ENCODE measurements at regions not wholly inside any gene's neighbourhood (a gene's known extent, or its start where the extent isn't known, plus 50 kb on each side); places are given as distances from the start of the nearest gene placed in this dataset.

- 77 to 81% methylated on average over 2 of the region's 2 CpGs for WGBS, 2 donors
- intact Hi-C loops (cut with DNase I): no loop called here
- TF ChIP-seq CTCF (IDR thresholded peaks at IDR 0.05) (no peak), POLR2A (IDR thresholded peaks at IDR 0.05) (no peak)
- peaks cover 0 to 78% (median 1%) of the 10 kb centered on the region in 4 donors for H3K27me3 ChIP-seq
- peaks cover 0 to 9% (median 5%) of the 10 kb centered on the region in 3 donors for H3K9me3 ChIP-seq
- H3K4me3 ChIP-seq: no peak overlapping the region
- no peak for DNase-seq
- no peak overlapping the region for H3K27ac ChIP-seq
- H3K36me3 ChIP-seq: no peaks in the 10 kb centered on the region
- no peaks in the 10 kb centered on the region for H3K4me1 ChIP-seq
Observed at GRCh38 chr6:41418741-41419140, 83.3 kb downstream of the NCR2 start.

GRCh38 chr6:41419385-41419784 is 84.0 kb downstream of the NCR2 start:
- Histone ChIP-seq H3K9me3 (peaks cover 0 to 9% (median 5%) of the 10 kb centered on the region in 3 donors), H3K4me1 (no peaks in the 10 kb centered on the region), H3K27ac (no peak overlapping the region), H3K4me3 (no peak overlapping the region), H3K27me3 (peaks cover 0 to 73% (median 1%) of the 10 kb centered on the region in 4 donors), H3K36me3 (no peaks in the 10 kb centered on the region)
- TF ChIP-seq CTCF (IDR thresholded peaks at IDR 0.05) (no peak), POLR2A (IDR thresholded peaks at IDR 0.05) (no peak)
- no peak for DNase-seq
- intact Hi-C loops (cut with DNase I): no loop called here
- 68 to 82% methylated on average over 3 of the region's 3 CpGs for WGBS, 2 donors

- WGBS, 2 donors: 75 to 77% methylated on average over 4 of the region's 4 CpGs
- Histone ChIP-seq H3K27me3 (peaks cover 0 to 69% (median 1%) of the 10 kb centered on the region in 4 donors), H3K9me3 (peaks cover 0 to 9% (median 5%) of the 10 kb centered on the region in 3 donors), H3K27ac (no peak overlapping the region), H3K36me3 (no peaks in the 10 kb centered on the region), H3K4me1 (no peaks in the 10 kb centered on the region), H3K4me3 (no peak overlapping the region)
- TF ChIP-seq CTCF (IDR thresholded peaks at IDR 0.05): no peak
- no peak for TF ChIP-seq POLR2A (IDR thresholded peaks at IDR 0.05)
- no peak for DNase-seq
- intact Hi-C loops (cut with DNase I): no loop called here
Observed at GRCh38 chr6:41420186-41420585, 84.8 kb downstream of the NCR2 start.

- intact Hi-C loops (cut with DNase I): no loop called here
- WGBS, 2 donors: 37 to 55% methylated on average over 4 to 5 of the region's 5 CpGs
- Histone ChIP-seq H3K27ac (no peak overlapping the region), H3K4me1 (peaks cover 0 to 11% (median 3%) of the 10 kb centered on the region in 3 donors), H3K36me3 (no peaks in the 10 kb centered on the region), H3K4me3 (no peak overlapping the region), H3K9me3 (peaks cover 0 to 9% (median 5%) of the 10 kb centered on the region in 3 donors), H3K27me3 (peaks cover 0 to 69% (median 2%) of the 10 kb centered on the region in 4 donors)
- no peak for DNase-seq
- no peak for TF ChIP-seq CTCF (IDR thresholded peaks at IDR 0.05)
- TF ChIP-seq POLR2A (IDR thresholded peaks at IDR 0.05): no peak
Observed at GRCh38 chr6:41422161-41422560, 86.8 kb downstream of the NCR2 start.

- peaks cover 0 to 9% (median 5%) of the 10 kb centered on the region in 3 donors for H3K9me3 ChIP-seq
- no peak for TF ChIP-seq CTCF (IDR thresholded peaks at IDR 0.05)
- no peak for TF ChIP-seq POLR2A (IDR thresholded peaks at IDR 0.05)
- intact Hi-C loops (cut with DNase I): no loop called here
- DNase-seq: no peak
- H3K36me3 ChIP-seq: no peaks in the 10 kb centered on the region
- peaks cover 0 to 70% (median 5%) of the 10 kb centered on the region in 4 donors for H3K27me3 ChIP-seq
- H3K27ac ChIP-seq: no peak overlapping the region
- no peak overlapping the region for H3K4me3 ChIP-seq
- peaks cover 3 to 19% (median 11%) of the 10 kb centered on the region in 3 donors for H3K4me1 ChIP-seq
Observed at GRCh38 chr6:41423002-41423401, 87.6 kb downstream of the NCR2 start.

All from esophagus squamous epithelium (tissue), 5 donors.